Vagina (tissue), 2 donors: ENCODE measurements at regions not wholly inside any gene's neighbourhood (a gene's known extent, or its start where the extent isn't known, plus 50 kb on each side); places are given as distances from the start of the nearest gene placed in this dataset.

Source experiments
- POLR2A ChIP-seq, 2 donors: fragments of 450-650 bp; IDR thresholded peaks; one replicate each; pipeline ENCODE4 v1.6.1; 2017; ENCODE audit warnings: antibody characterized with exemption in 2 of 2, mild to moderate bottlenecking in 2 of 2, moderate library complexity in 2 of 2
- POLR2AphosphoS5 ChIP-seq, 2 donors: sonication (generic); formaldehyde crosslinking; IDR thresholded peaks; one replicate each; pipeline ENCODE4 v1.9.0; 2017; ENCODE audit warnings: antibody characterized with exemption in 2 of 2, mild to moderate bottlenecking in 2 of 2, low read depth in 1 of 2; ENCODE audit not compliant: insufficient read depth in 1 of 2

DNA sequence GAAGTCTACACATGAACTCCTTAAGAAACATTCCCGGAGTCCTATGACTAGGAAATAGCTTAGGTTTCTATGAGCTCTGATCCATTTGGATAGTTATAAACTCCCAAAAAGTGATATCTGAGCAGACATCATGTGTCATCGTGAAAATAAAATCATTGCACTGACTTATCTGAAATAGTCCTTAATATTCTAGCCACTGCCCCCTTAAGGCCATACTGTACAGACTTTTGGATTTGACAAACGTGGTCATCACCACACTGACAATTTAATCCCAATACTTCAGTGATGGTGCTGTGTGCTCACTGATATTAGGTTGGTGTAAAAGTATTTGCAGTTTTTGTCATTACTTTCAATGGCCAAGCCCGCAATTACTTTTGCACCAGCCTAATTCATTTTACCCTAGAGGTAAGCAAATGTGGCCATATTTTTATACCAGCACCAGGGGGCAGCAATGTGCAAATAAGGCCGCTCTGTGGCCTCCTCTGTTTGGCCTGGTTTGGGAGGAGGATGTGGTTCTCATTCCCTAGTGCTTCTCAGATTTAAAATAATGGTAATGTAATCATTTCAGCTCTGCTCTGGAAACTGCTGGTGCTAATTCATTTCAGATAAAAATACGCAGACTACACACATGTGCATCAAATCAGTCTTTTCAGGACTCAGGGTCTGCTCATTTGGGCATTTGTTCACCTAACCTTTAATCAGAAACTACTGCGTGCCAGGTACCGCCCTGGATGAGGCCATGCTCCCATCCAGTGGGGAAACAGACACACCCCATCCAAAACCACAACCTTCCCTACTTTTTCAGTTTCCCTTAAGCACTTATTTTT lies 196.4 kb upstream of the C1QTNF7 start:
- peak in 1 of 2 donors; percentile 56 for TF ChIP-seq POLR2AphosphoS5 (IDR thresholded peaks at IDR 0.05; ENCODE audit: insufficient read depth in 1 of 2, low read depth in 1 of 2)
- TF ChIP-seq POLR2A (IDR thresholded peaks at IDR 0.05): no peak
